ENCODE measurements at regions not wholly inside any gene's neighbourhood (a gene's known extent, or its start where the extent isn't known, plus 50 kb on each side); places are given as distances from the start of the nearest gene placed in this dataset.

GRCh38 chr9:107734256-107735013 lies 244.9 kb upstream of the KLF4 start:
- Mint-ChIP-seq H3K9me3 (ENCODE audit: low read depth, unreplicated experiment) (no peaks in the 10 kb centered on the region), H3K4me1 (ENCODE audit: low read depth, unreplicated experiment) (peaks cover 9% of the 10 kb centered on the region), H3K27me3 (ENCODE audit: unreplicated experiment) (no peaks in the 10 kb centered on the region), H3K36me3 (ENCODE audit: insufficient read depth, unreplicated experiment) (no peaks in the 10 kb centered on the region), H3K27ac (ENCODE audit: unreplicated experiment) (no peak overlapping the region), H3K4me3 (ENCODE audit: low read depth, unreplicated experiment) (no peak overlapping the region)
- no peak for DNase-seq
- CTCF ChIA-PET = no interaction called here
- no TSS peak for BruUV-seq (replicated peaks)
- no peak for TF ChIP-seq CTCF (IDR thresholded peaks at IDR 0.05; ENCODE audit: unreplicated experiment)
- intact Hi-C loops (cut with micrococcal nuclease; ENCODE audit: unreplicated experiment) = no loop called here

DNA sequence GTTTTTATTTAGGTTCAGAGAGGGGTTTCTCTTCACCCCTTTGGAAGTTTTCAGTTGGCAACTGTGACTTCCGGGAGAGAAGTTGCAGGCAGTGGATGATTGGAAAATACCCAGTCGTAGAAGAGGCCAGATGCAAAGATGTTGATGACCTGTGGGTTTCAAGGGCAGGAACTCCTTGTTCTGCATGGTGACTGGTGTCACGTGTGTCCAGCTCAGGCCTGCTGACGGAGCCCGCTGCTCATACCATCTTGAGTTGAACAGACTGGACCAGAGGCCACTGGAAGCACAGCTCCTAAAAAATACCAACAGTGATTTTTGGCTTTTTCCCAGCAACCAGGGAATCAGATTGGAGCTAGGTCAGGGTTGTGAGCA lies 243.9 kb upstream of the KLF4 start:
- no peaks in the 10 kb centered on the region for H3K36me3 Mint-ChIP-seq (ENCODE audit: insufficient read depth, unreplicated experiment)

GRCh38 chr9:107732781-107733522 lies 243.4 kb upstream of the KLF4 start:
- H3K4me1 Mint-ChIP-seq (ENCODE audit: low read depth, unreplicated experiment) = peaks cover 9% of the 10 kb centered on the region
- CTCF ChIA-PET = no interaction called here
- no peak overlapping the region for H3K27ac Mint-ChIP-seq (ENCODE audit: unreplicated experiment)
- intact Hi-C loops (cut with micrococcal nuclease; ENCODE audit: unreplicated experiment) = no loop called here
- no peaks in the 10 kb centered on the region for H3K36me3 Mint-ChIP-seq (ENCODE audit: insufficient read depth, unreplicated experiment)
- no peak overlapping the region for H3K4me3 Mint-ChIP-seq (ENCODE audit: low read depth, unreplicated experiment)
- DNase-seq = no peak
- no peaks in the 10 kb centered on the region for H3K9me3 Mint-ChIP-seq (ENCODE audit: low read depth, unreplicated experiment)
- no TSS peak for BruUV-seq (replicated peaks)
- no peaks in the 10 kb centered on the region for H3K27me3 Mint-ChIP-seq (ENCODE audit: unreplicated experiment)
- no peak for TF ChIP-seq CTCF (IDR thresholded peaks at IDR 0.05; ENCODE audit: unreplicated experiment)

More for the DNA sequence above, 243.9 kb upstream of the KLF4 start:
- H3K4me1 Mint-ChIP-seq (ENCODE audit: low read depth, unreplicated experiment) = peaks cover 9% of the 10 kb centered on the region
- H3K4me3 Mint-ChIP-seq (ENCODE audit: low read depth, unreplicated experiment) = no peak overlapping the region
- TF ChIP-seq CTCF (IDR thresholded peaks at IDR 0.05; ENCODE audit: unreplicated experiment) = no peak
- intact Hi-C loops (cut with micrococcal nuclease; ENCODE audit: unreplicated experiment) = no loop called here
- BruUV-seq (replicated peaks) = no TSS peak
- CTCF ChIA-PET = no interaction called here
- no peaks in the 10 kb centered on the region for H3K27me3 Mint-ChIP-seq (ENCODE audit: unreplicated experiment)
- H3K9me3 Mint-ChIP-seq (ENCODE audit: low read depth, unreplicated experiment) = no peaks in the 10 kb centered on the region
- DNase-seq = no peak
- H3K27ac Mint-ChIP-seq (ENCODE audit: unreplicated experiment) = no peak overlapping the region

- CTCF ChIA-PET = interaction anchor here (0.6 kb wide), 1 partner anchor 46 kb away, joined by 3 read pairs; no protein-coding TSS in a partner anchor
Observed at GRCh38 chr9:107731115-107731762, 241.7 kb upstream of the KLF4 start.

More at GRCh38 chr9:107731115-107731762, 241.7 kb upstream of the KLF4 start:
- intact Hi-C loops (cut with micrococcal nuclease; ENCODE audit: unreplicated experiment) = no loop called here
- no peak overlapping the region for H3K4me3 Mint-ChIP-seq (ENCODE audit: low read depth, unreplicated experiment)
- no peak for TF ChIP-seq CTCF (IDR thresholded peaks at IDR 0.05; ENCODE audit: unreplicated experiment)
- no peaks in the 10 kb centered on the region for H3K36me3 Mint-ChIP-seq (ENCODE audit: insufficient read depth, unreplicated experiment)
- H3K27ac Mint-ChIP-seq (ENCODE audit: unreplicated experiment) = no peak overlapping the region
- peaks cover 16% of the 10 kb centered on the region for H3K4me1 Mint-ChIP-seq (ENCODE audit: low read depth, unreplicated experiment)
- BruUV-seq (replicated peaks) = no TSS peak
- H3K9me3 Mint-ChIP-seq (ENCODE audit: low read depth, unreplicated experiment) = no peaks in the 10 kb centered on the region
- no peak for DNase-seq
- no peaks in the 10 kb centered on the region for H3K27me3 Mint-ChIP-seq (ENCODE audit: unreplicated experiment)
